H9 (cell line): ENCODE measurements at regions not wholly inside any gene's neighbourhood (a gene's known extent, or its start where the extent isn't known, plus 50 kb on each side); places are given as distances from the start of the nearest gene placed in this dataset.

Experiments used
- DNase-seq: peaks from one replicate; pipeline ENCODE4 v3.0.0-alpha.2; 2017
- H2AFZ ChIP-seq: one replicate; pipeline ENCODE4 v1.6.1; 2013; ENCODE audit warnings: mild to moderate bottlenecking, low read length, control low read depth, moderate library complexity
- H2AK5ac ChIP-seq: 2 replicates; pipeline ENCODE4 v1.6.1; 2013; ENCODE audit warnings: low read length, control low read depth, mixed read lengths; ENCODE audit not compliant: insufficient read length
- H2BK120ac ChIP-seq: one replicate; pipeline ENCODE4 v1.6.1; 2013; ENCODE audit warnings: low read depth, mild to moderate bottlenecking, low read length, control low read depth, inconsistent platforms; ENCODE audit not compliant: poor library complexity, severe bottlenecking
- H2BK12ac ChIP-seq: 2 replicates; pipeline ENCODE4 v1.6.1; 2013; ENCODE audit warnings: low read length, control low read depth, mixed read lengths, low read depth; ENCODE audit not compliant: insufficient read length
- H2BK15ac ChIP-seq: 2 replicates; pipeline ENCODE4 v1.6.1; 2013; ENCODE audit warnings: low read depth, low read length, control low read depth
- H2BK20ac ChIP-seq: one replicate; pipeline ENCODE4 v1.6.1; 2013; ENCODE audit warnings: low read depth, mild to moderate bottlenecking, low read length, control low read depth, inconsistent platforms; ENCODE audit not compliant: poor library complexity, severe bottlenecking
- H2BK5ac ChIP-seq: 2 replicates; pipeline ENCODE4 v1.6.1; 2013; ENCODE audit warnings: low read length, control low read depth, mixed read lengths; ENCODE audit not compliant: insufficient read length
- H3K14ac ChIP-seq: 2 replicates; pipeline ENCODE4 v1.6.1; 2013; ENCODE audit warnings: low read length, control low read depth; ENCODE audit not compliant: insufficient read depth
- H3K18ac ChIP-seq: 2 replicates; pipeline ENCODE4 v1.6.1; 2013; ENCODE audit warnings: low read depth, mild to moderate bottlenecking, mixed read lengths, low read length, control low read depth; ENCODE audit not compliant: insufficient read length
- H3K23ac ChIP-seq: 2 replicates; pipeline ENCODE4 v1.6.1; 2013; ENCODE audit warnings: low read length, control low read depth, mixed read lengths, low read depth; ENCODE audit not compliant: insufficient read length
- H3K23me2 ChIP-seq: 2 replicates; pipeline ENCODE4 v1.6.1; 2013; ENCODE audit warnings: low read depth, mild to moderate bottlenecking, mixed read lengths, low read length, control low read depth; ENCODE audit not compliant: insufficient read length, poor library complexity, severe bottlenecking
- H3K27ac ChIP-seq: 2 replicates; pipeline ENCODE4 v1.5.1; 2013; ENCODE audit warnings: low read length, control low read depth, mixed read lengths, low read depth; ENCODE audit not compliant: insufficient read length
- H3K27me3 ChIP-seq: 2 replicates; pipeline ENCODE4 v1.6.1; 2013; ENCODE audit warnings: low read length, control low read depth, inconsistent platforms; ENCODE audit not compliant: insufficient read depth
- H3K4ac ChIP-seq: 2 replicates; pipeline ENCODE4 v1.6.1; 2013; ENCODE audit warnings: low read depth, mild to moderate bottlenecking, control low read depth, inconsistent platforms, low read length, moderate library complexity
- H3K4me1 ChIP-seq: 2 replicates; pipeline ENCODE4 v1.6.1; 2013; ENCODE audit warnings: low read length, control low read depth, inconsistent platforms; ENCODE audit not compliant: insufficient read depth
- H3K4me2 ChIP-seq: 2 replicates; pipeline ENCODE4 v1.6.1; 2013; ENCODE audit warnings: low read length, control low read depth, mixed read lengths; ENCODE audit not compliant: insufficient read length, insufficient read depth
- H3K56ac ChIP-seq: 2 replicates; pipeline ENCODE4 v1.6.1; 2013; ENCODE audit warnings: low read depth, mild to moderate bottlenecking, mixed read lengths, low read length, control low read depth; ENCODE audit not compliant: insufficient read length
- H3K79me1 ChIP-seq: 2 replicates; pipeline ENCODE4 v1.6.1; 2013; ENCODE audit warnings: low read depth, mild to moderate bottlenecking, moderate library complexity, low read length, control low read depth, inconsistent platforms; ENCODE audit not compliant: insufficient read depth, poor library complexity, severe bottlenecking
- H3K79me2 ChIP-seq: 2 replicates; pipeline ENCODE4 v1.6.1; 2013; ENCODE audit warnings: low read length, control low read depth, inconsistent platforms; ENCODE audit not compliant: insufficient read depth
- H3K9ac ChIP-seq: 2 replicates; pipeline ENCODE4 v1.6.1; 2013; ENCODE audit warnings: low read length, control low read depth, mixed read lengths; ENCODE audit not compliant: insufficient read length; ENCODE audit errors: extremely low read depth
- H3K9me3 ChIP-seq: one replicate; pipeline ENCODE4 v1.6.1; 2013; ENCODE audit warnings: low read depth, low read length, inconsistent platforms; ENCODE audit not compliant: control insufficient read depth
- H3T11ph ChIP-seq: one replicate; pipeline ENCODE4 v1.6.1; 2013; ENCODE audit warnings: mild to moderate bottlenecking, low read length, control low read depth, inconsistent platforms
- H4K20me1 ChIP-seq: one replicate; pipeline ENCODE4 v1.6.1; 2013; ENCODE audit not compliant: control insufficient read depth, insufficient read length, insufficient read depth
- H4K5ac ChIP-seq: 2 replicates; pipeline ENCODE4 v1.6.1; 2013; ENCODE audit warnings: low read depth, mild to moderate bottlenecking, mixed read lengths, low read length, control low read depth; ENCODE audit not compliant: insufficient read length
- H4K8ac ChIP-seq: replicated peaks from 2 replicates; pipeline ENCODE4 v1.6.1; 2013; ENCODE audit warnings: low read length, control low read depth, mixed read lengths, low read depth; ENCODE audit not compliant: insufficient read length
- H4K91ac ChIP-seq: 2 replicates; pipeline ENCODE4 v1.6.1; 2013; ENCODE audit warnings: low read depth, mild to moderate bottlenecking, moderate library complexity, mixed read lengths, low read length, control low read depth; ENCODE audit not compliant: insufficient read length
- H3K27ac Mint-ChIP-seq, 3 experiments: 2 replicates in 2 of 3; 3 replicates in 1 of 3; pipeline ENCODE4 v1.8.0; 2020 to 2021; ENCODE audit warnings: mixed read lengths in 3 of 3, mild to moderate bottlenecking in 1 of 3, moderate library complexity in 1 of 3
- H3K27me3 Mint-ChIP-seq: 2 replicates; pipeline ENCODE4 v1.8.0; 2021; ENCODE audit warnings: low read depth, mild to moderate bottlenecking, moderate library complexity, mixed read lengths
- H3K36me3 Mint-ChIP-seq, 3 experiments: 2 replicates in 2 of 3; 3 replicates in 1 of 3; pipeline ENCODE4 v1.8.0; 2020 to 2021; ENCODE audit warnings: low read depth in 3 of 3, mixed read lengths in 3 of 3; ENCODE audit not compliant: insufficient read depth in 1 of 3
- H3K4me1 Mint-ChIP-seq, 2 experiments: 2 replicates each; pipeline ENCODE4 v1.8.0; 2020; ENCODE audit warnings: mixed read lengths in 2 of 2
- H3K4me3 Mint-ChIP-seq, 2 experiments: 2 replicates in 1 of 2; 3 replicates in 1 of 2; pipeline ENCODE4 v1.8.0; 2020 to 2021; ENCODE audit warnings: mild to moderate bottlenecking in 2 of 2, mixed read lengths in 2 of 2, moderate library complexity in 1 of 2
- H3K9me3 Mint-ChIP-seq, 2 experiments: 2 replicates in 1 of 2; 3 replicates in 1 of 2; pipeline ENCODE4 v1.8.0; 2020; ENCODE audit warnings: mild to moderate bottlenecking in 2 of 2, mixed read lengths in 2 of 2, moderate library complexity in 1 of 2
- WGBS: extraction: QIAGEN DNeasy Blood & Tissue Kit; methylation state at CpG from one replicate; pipeline ENCODE4 v1.1.7; 2013; ENCODE audit warnings: missing lambda C conversion rate, low lambda C conversion rate, mixed read lengths; ENCODE audit not compliant: insufficient read length; ENCODE audit errors: extremely low coverage; 5-methylcytosine and 5-hydroxymethylcytosine counted together
- TF ChIP-seq, protein P1 (sequence below): fragments of 200-600 bp; sonication (generic); conservative IDR thresholded peaks from 3 replicates; pipeline ENCODE4 v1.8.0; 2021; ENCODE audit warnings: antibody characterized with exemption, mild to moderate bottlenecking

GRCh38 chr5:125610892-125611291 lies 812.3 kb upstream of the GRAMD2B start:
- Histone ChIP-seq H4K20me1 (no peaks in the 10 kb centered on the region), H3K79me2 (no peaks in the 10 kb centered on the region), H3K27ac (no peak overlapping the region), H3K9me3 (no peaks in the 10 kb centered on the region), H2AFZ (no peak overlapping the region), H3K14ac (no peak overlapping the region), H3K9ac (no peak overlapping the region), H3K79me1 (no peaks in the 10 kb centered on the region), H3T11ph (no peak overlapping the region), H2AK5ac (no peak overlapping the region), H3K4ac (no peak overlapping the region), H2BK20ac (no peak overlapping the region), H2BK5ac (no peak overlapping the region), H4K5ac (no peak overlapping the region), H4K91ac (no peak overlapping the region), H2BK120ac (no peak overlapping the region), H3K4me1 (no peaks in the 10 kb centered on the region; the same call in 1 of the 2 replicates), H2BK15ac (no peak overlapping the region), H3K56ac (no peak overlapping the region), H3K23me2 (no peaks in the 10 kb centered on the region), H3K27me3 (no peaks in the 10 kb centered on the region), H4K8ac (no peak overlapping the region), H3K18ac (no peak overlapping the region), H3K4me2 (no peak overlapping the region), H3K23ac (no peak overlapping the region), H2BK12ac (no peak overlapping the region)
- no peak overlapping the region for H3K27ac Mint-ChIP-seq
- TF ChIP-seq, protein P1, sequence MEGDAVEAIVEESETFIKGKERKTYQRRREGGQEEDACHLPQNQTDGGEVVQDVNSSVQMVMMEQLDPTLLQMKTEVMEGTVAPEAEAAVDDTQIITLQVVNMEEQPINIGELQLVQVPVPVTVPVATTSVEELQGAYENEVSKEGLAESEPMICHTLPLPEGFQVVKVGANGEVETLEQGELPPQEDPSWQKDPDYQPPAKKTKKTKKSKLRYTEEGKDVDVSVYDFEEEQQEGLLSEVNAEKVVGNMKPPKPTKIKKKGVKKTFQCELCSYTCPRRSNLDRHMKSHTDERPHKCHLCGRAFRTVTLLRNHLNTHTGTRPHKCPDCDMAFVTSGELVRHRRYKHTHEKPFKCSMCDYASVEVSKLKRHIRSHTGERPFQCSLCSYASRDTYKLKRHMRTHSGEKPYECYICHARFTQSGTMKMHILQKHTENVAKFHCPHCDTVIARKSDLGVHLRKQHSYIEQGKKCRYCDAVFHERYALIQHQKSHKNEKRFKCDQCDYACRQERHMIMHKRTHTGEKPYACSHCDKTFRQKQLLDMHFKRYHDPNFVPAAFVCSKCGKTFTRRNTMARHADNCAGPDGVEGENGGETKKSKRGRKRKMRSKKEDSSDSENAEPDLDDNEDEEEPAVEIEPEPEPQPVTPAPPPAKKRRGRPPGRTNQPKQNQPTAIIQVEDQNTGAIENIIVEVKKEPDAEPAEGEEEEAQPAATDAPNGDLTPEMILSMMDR = no peak
- peaks cover 0 to 8% of the 10 kb centered on the region in 2 experiments; a peak in 2 of 5 replicates for H3K9me3 Mint-ChIP-seq
- H3K27me3 Mint-ChIP-seq = no peaks in the 10 kb centered on the region
- DNase-seq = no peak
- H3K36me3 Mint-ChIP-seq = peaks cover 0 to 7% (median 0%) of the 10 kb centered on the region in 3 experiments; a peak in 1 of 7 replicates
- no peak overlapping the region for H3K4me3 Mint-ChIP-seq
- no CpG with 5 or more reads among the region's 2 CpGs for whole genome bisulfite sequencing
- H3K4me1 Mint-ChIP-seq = no peaks in the 10 kb centered on the region
